ENCODE measurements at regions not wholly inside any gene's neighbourhood (a gene's known extent, or its start where the extent isn't known, plus 50 kb on each side); places are given as distances from the start of the nearest gene placed in this dataset.

DNA sequence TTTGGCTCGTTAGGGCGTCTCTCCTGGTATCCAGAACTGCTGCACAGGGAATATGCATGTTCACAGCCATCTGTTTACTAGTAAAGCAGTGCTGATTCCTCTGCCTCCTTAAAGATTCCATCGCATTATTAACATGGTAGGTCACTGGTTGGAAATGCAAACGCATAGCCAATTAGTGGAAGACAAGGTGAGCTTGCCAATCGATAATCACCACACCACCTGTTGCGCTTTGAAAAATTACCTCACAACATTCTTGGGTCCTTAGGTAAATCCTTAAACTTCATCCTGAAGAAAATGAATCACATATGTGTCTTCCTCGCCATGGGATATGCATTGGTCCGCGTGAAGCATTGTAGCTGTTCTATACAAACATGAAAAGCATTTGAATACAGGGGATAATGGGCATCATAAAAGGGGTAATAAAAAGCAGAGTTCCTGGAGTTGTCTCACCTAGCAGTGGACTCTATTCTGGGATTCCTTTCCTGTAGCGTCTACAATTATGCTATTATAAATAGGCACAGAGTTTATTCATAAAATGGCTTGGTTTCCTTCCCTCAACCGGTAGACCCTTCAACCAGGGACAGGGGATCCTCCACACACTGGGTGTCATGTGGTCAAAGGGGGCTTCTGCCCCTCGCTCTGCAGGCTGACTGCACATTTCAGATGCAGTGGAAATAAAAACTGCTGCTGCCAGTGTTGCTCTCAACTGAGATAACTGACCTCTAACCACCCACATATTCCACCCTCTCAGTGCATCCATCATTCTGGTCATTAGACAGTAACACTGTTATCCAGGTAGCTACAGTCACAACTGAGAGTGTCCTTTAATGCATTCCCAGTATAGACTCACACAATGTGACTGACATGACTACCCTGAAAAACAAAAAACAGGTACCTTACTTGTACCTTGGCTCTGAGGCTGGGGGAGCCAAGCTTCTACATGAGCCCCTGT lies 389.2 kb upstream of the NFE2L3 start:
- TF ChIP-seq, protein P1, sequence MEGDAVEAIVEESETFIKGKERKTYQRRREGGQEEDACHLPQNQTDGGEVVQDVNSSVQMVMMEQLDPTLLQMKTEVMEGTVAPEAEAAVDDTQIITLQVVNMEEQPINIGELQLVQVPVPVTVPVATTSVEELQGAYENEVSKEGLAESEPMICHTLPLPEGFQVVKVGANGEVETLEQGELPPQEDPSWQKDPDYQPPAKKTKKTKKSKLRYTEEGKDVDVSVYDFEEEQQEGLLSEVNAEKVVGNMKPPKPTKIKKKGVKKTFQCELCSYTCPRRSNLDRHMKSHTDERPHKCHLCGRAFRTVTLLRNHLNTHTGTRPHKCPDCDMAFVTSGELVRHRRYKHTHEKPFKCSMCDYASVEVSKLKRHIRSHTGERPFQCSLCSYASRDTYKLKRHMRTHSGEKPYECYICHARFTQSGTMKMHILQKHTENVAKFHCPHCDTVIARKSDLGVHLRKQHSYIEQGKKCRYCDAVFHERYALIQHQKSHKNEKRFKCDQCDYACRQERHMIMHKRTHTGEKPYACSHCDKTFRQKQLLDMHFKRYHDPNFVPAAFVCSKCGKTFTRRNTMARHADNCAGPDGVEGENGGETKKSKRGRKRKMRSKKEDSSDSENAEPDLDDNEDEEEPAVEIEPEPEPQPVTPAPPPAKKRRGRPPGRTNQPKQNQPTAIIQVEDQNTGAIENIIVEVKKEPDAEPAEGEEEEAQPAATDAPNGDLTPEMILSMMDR (IDR thresholded peaks at IDR 0.05; ENCODE audit: low read depth, low read length): no peak
- H3K4me3 ChIP-seq (replicated peaks in 1 of 2; ENCODE audit: low read depth in 2 of 2, low read length in 2 of 2): no peak overlapping the region
- no peak for DNase-seq (ENCODE audit: low read depth in 2 of 2)

DNA sequence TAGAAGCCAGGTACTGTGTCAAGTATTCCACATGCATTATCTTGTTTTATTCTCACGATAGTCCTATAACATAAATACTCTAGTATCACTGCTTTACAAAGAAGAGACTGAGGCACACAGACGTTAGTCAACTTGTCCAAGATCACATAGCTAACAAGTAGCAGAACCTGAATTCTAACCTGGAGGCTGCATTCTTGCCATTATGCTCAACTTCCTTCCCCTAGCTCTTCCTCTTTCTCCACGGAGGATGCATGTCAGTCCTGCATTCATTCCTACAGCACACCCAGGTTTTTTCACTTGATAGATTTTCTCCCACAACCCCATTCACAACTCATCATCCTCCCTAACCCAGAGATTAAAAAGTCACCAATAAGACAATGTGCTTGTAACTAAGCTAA lies 388.5 kb upstream of the NFE2L3 start:
- no peak for DNase-seq (ENCODE audit: low read depth in 2 of 2)
- TF ChIP-seq, protein P1 (IDR thresholded peaks at IDR 0.05; ENCODE audit: low read depth, low read length): no peak
- no peak overlapping the region for H3K4me3 ChIP-seq (replicated peaks in 1 of 2; ENCODE audit: low read depth in 2 of 2, low read length in 2 of 2)

DNA sequence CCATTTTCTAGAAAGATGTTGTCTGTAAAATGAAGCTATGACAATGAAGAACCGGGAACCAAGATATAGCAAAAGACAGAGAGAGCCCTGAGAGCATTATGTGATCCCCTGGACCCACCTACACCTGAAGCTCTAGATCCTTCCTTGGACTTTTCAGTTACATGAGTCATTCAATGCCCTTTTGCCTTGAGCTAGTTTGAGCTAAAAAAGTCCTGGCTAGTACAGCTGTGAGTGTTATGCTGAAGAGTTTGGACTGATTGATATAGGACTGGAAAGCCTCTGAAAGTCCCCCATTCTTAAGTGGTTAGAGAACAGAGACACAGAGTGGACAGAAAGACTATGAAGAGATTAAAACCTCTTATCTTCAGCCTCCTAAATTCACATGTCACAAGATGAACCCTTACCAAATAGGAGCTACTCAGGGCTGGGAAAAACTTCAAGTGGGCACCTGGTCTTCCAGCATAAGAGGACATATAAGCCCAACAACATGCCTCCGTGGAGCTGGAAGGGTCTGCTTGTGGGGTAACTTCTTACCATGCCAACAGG lies 386.8 kb upstream of the NFE2L3 start:
- DNase-seq (ENCODE audit: low read depth in 2 of 2): no peak
- no peak overlapping the region for H3K4me3 ChIP-seq (replicated peaks in 1 of 2; ENCODE audit: low read depth in 2 of 2, low read length in 2 of 2)
- TF ChIP-seq, protein P1 (IDR thresholded peaks at IDR 0.05; ENCODE audit: low read depth, low read length): no peak

DNA sequence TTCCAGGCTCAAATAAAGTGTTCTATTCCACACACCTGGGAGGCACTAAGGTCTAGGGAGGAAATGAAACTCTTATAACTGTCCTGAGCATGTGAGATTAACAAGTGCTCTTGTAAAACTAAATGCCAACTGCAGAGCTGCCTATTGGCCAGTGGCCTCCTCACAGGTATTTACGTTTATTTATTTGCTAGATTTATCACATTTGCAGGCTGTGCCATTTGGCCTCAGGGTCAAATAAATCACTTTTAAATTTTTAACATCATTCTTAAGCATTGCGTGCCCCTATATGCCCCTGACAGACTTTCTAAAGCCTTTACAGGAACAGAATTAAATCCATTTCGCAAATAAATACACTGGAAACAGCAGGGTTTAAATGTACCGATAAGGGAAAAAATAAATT lies 381.8 kb upstream of the NFE2L3 start:
- H3K4me3 ChIP-seq (replicated peaks in 1 of 2; ENCODE audit: low read depth in 2 of 2, low read length in 2 of 2): no peak overlapping the region
- TF ChIP-seq, protein P1 (IDR thresholded peaks at IDR 0.05; ENCODE audit: low read depth, low read length): no peak
- DNase-seq (ENCODE audit: low read depth in 2 of 2): no peak

DNA sequence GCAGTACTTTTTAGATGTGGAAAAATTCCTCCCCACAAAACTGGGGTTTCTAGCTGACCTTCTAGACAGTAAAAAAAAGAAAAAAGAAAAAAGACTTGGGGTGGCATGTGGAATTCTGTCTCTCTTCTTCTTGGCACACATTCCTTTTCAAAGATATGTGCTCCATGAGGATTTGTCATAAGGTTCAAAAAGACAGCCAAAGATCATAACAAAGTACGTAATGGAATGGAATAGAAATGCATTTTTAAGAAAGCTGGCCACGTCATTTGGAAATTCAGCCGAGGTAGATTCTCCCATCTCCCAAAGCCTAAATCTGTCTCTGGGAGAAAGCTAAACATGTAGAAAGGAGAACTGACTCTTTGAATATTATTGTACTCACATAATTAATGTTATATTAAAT lies 381.3 kb upstream of the NFE2L3 start:
- peak in 1 of 2 donors; percentile 22 for DNase-seq (ENCODE audit: low read depth in 2 of 2)
- TF ChIP-seq, protein P1 (IDR thresholded peaks at IDR 0.05; ENCODE audit: low read depth, low read length): no peak
- H3K4me3 ChIP-seq (replicated peaks in 1 of 2; ENCODE audit: low read depth in 2 of 2, low read length in 2 of 2): no peak overlapping the region

DNA sequence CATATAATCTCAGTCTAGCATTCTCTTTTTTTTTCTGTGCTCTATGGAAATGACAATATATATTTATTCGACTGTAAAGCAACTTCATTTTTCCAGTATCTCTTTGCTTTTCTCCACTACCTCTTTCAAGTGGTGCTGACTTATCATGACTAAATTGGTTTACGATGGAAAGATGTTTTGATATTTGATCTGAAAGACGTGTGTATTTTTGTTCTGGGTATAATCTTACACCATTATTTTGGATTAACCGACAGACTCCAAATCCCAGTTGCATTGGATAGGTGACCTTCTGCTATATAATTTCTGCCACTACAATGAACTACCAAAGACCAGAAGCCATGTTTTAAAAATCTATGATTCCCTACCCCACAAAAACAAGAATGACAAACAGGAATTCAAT lies 380.5 kb upstream of the NFE2L3 start:
- H3K4me3 ChIP-seq (replicated peaks in 1 of 2; ENCODE audit: low read depth in 2 of 2, low read length in 2 of 2): no peak overlapping the region
- TF ChIP-seq, protein P1 (IDR thresholded peaks at IDR 0.05; ENCODE audit: low read depth, low read length): no peak
- no peak for DNase-seq (ENCODE audit: low read depth in 2 of 2)
